HG02973 (cell line): ENCODE measurements at regions not wholly inside any gene's neighbourhood (a gene's known extent, or its start where the extent isn't known, plus 50 kb on each side); places are given as distances from the start of the nearest gene placed in this dataset.

Experiments used
- ATAC-seq: cut with Tn5 transposase; IDR thresholded peaks from one replicate; pipeline ENCODE4 v1.9.1; 2021; ENCODE audit warnings: moderate library complexity; ENCODE audit not compliant: unreplicated experiment

GRCh38 chr7:30212701-30213111, 71.7 kb upstream of the ZNRF2 start:
- ATAC-seq = no peak

GRCh38 chr7:30213637-30214036, 70.8 kb upstream of the ZNRF2 start:
- ATAC-seq = no peak

GRCh38 chr7:30214651-30215137, 69.7 kb upstream of the ZNRF2 start:
- no peak for ATAC-seq

- no peak for ATAC-seq
Measured at GRCh38 chr7:30221764-30222163, 62.6 kb upstream of the ZNRF2 start.

- no peak for ATAC-seq
Measured at GRCh38 chr7:30222515-30223215, 61.7 kb upstream of the ZNRF2 start.

- no peak for ATAC-seq
Measured at GRCh38 chr7:30223896-30224295, 60.5 kb upstream of the ZNRF2 start.

- peak; percentile 39 for ATAC-seq
Measured at GRCh38 chr7:30224511-30225062, 59.8 kb upstream of the ZNRF2 start.

GRCh38 chr7:30225863-30226613, 58.4 kb upstream of the ZNRF2 start:
- peak; percentile 67 for ATAC-seq

GRCh38 chr7:30226614-30227268, 57.7 kb upstream of the ZNRF2 start:
- ATAC-seq = no peak

GRCh38 chr7:30231271-30231670, 53.1 kb upstream of the ZNRF2 start:
- no peak for ATAC-seq

- ATAC-seq = no peak
Measured at GRCh38 chr7:30232391-30232790, 52.0 kb upstream of the ZNRF2 start.
